Neural cell (in vitro differentiated cells): ENCODE measurements at regions not wholly inside any gene's neighbourhood (a gene's known extent, or its start where the extent isn't known, plus 50 kb on each side); places are given as distances from the start of the nearest gene placed in this dataset.

ENCODE experiments used
- H2AFZ ChIP-seq: fragments of 200-600, 300-800 bp; sonication (generic), shearing (Covaris generic); 2 replicates; pipeline ENCODE4 v1.6.0; 2014; ENCODE audit warnings: low read depth, mild to moderate bottlenecking, antibody characterized with exemption, low read length, moderate library complexity
- H3F3A ChIP-seq: fragments of 200-600 bp; shearing (Covaris generic); 2 replicates; pipeline ENCODE4 v1.6.1; 2016; ENCODE audit warnings: mild to moderate bottlenecking, moderate library complexity, mixed read lengths, antibody characterized with exemption, low read length; ENCODE audit not compliant: insufficient read depth, poor library complexity, severe bottlenecking
- H3K27ac ChIP-seq: fragments of 200-600, 300-800 bp; sonication (generic), shearing (Covaris generic); 2 replicates; pipeline ENCODE4 v1.5.1; 2014; ENCODE audit warnings: mild to moderate bottlenecking, low read length, moderate library complexity
- H3K27me3 ChIP-seq: fragments of 300-800, 200-600 bp; sonication (generic), shearing (Covaris generic); 2 replicates; pipeline ENCODE4 v1.6.0; 2014; ENCODE audit warnings: mild to moderate bottlenecking, low read depth, low read length, moderate library complexity; ENCODE audit not compliant: insufficient read depth
- H3K36me3 ChIP-seq: fragments of 300-800, 200-600 bp; sonication (generic), shearing (Covaris generic); 2 replicates; pipeline ENCODE4 v1.5.1; 2014; ENCODE audit warnings: mild to moderate bottlenecking, antibody characterized with exemption, low read length, moderate library complexity; ENCODE audit not compliant: insufficient read depth
- H3K4me2 ChIP-seq: fragments of 300-800, 200-600 bp; sonication (generic), shearing (Covaris generic); 2 replicates; pipeline ENCODE4 v1.6.0; 2014; ENCODE audit warnings: mild to moderate bottlenecking, low read length
- H3K4me3 ChIP-seq: fragments of 300-800, 200-600 bp; sonication (generic), shearing (Covaris generic); 2 replicates; pipeline ENCODE4 v1.5.1; 2014; ENCODE audit warnings: mild to moderate bottlenecking, low read length, moderate library complexity
- H3K79me2 ChIP-seq: fragments of 200-600 bp; shearing (Covaris generic); replicated peaks from 2 replicates; pipeline ENCODE4 v1.6.0; 2014; ENCODE audit warnings: mild to moderate bottlenecking, low read length, moderate library complexity; ENCODE audit not compliant: insufficient read depth
- H3K9ac ChIP-seq: fragments of 300-800, 200-600 bp; sonication (generic), shearing (Covaris generic); 2 replicates; pipeline ENCODE4 v1.6.1; 2016; ENCODE audit warnings: mild to moderate bottlenecking, low read length, mixed read lengths
- H3K9me2 ChIP-seq: fragments of 200-600 bp; shearing (Covaris generic); 2 replicates; pipeline ENCODE4 v1.6.1; 2016; ENCODE audit warnings: mild to moderate bottlenecking, low read length, mixed read lengths; ENCODE audit not compliant: insufficient read depth
- H3K9me3 ChIP-seq: fragments of 200-600, 300-800 bp; sonication (generic), shearing (Covaris generic); 2 replicates; pipeline ENCODE4 v1.6.1; 2016; ENCODE audit warnings: mild to moderate bottlenecking, mixed run types, low read length, moderate library complexity, mixed read lengths
- H4K20me1 ChIP-seq: fragments of 200-600 bp; shearing (Covaris generic); 2 replicates; pipeline ENCODE4 v1.6.1; 2016; ENCODE audit warnings: mild to moderate bottlenecking, mixed run types; ENCODE audit not compliant: insufficient read depth
- EP300 ChIP-seq: fragments of 450-650 bp; conservative IDR thresholded peaks from 2 replicates; pipeline ENCODE4 v1.6.1; 2014; ENCODE audit warnings: antibody characterized with exemption, mild to moderate bottlenecking, moderate library complexity; ENCODE audit not compliant: poor library complexity, severe bottlenecking
- EZH2 ChIP-seq: fragments of 200-600, 300-800 bp; shearing (Covaris generic), sonication (generic); IDR thresholded peaks from 2 replicates; pipeline ENCODE4 v1.6.1; 2014; ENCODE audit warnings: antibody characterized with exemption, low read length, borderline replicate concordance, mild to moderate bottlenecking; ENCODE audit not compliant: insufficient read depth, poor library complexity, severe bottlenecking
- MXI1 ChIP-seq: fragments of 450-650 bp; conservative IDR thresholded peaks from 2 replicates; pipeline ENCODE4 v1.6.1; 2014; ENCODE audit warnings: antibody characterized with exemption, mild to moderate bottlenecking; ENCODE audit not compliant: poor library complexity, severe bottlenecking
- POLR2AphosphoS5 ChIP-seq: IDR thresholded peaks from 2 replicates; pipeline ENCODE4 v1.6.1; 2012
- RAD21 ChIP-seq: fragments of 450-650 bp; conservative IDR thresholded peaks from 2 replicates; pipeline ENCODE4 v1.6.1; 2014; ENCODE audit warnings: antibody characterized with exemption, mild to moderate bottlenecking, moderate library complexity
- SMC3 ChIP-seq: fragments of 450-650 bp; conservative IDR thresholded peaks from 2 replicates; pipeline ENCODE4 v1.6.1; 2014; ENCODE audit warnings: antibody characterized with exemption, mild to moderate bottlenecking, moderate library complexity; ENCODE audit not compliant: poor library complexity
- TAF1 ChIP-seq: IDR thresholded peaks from 2 replicates; pipeline ENCODE4 v1.6.1; 2012; ENCODE audit warnings: low read depth
- TF ChIP-seq, protein P1 (sequence below): IDR thresholded peaks from 2 replicates; pipeline ENCODE4 v1.6.1; 2012; ENCODE audit warnings: borderline replicate concordance
- TF ChIP-seq, protein P2 (sequence below): fragments of 450-650 bp; IDR thresholded peaks from 2 replicates; pipeline ENCODE4 v1.5.1; 2014; ENCODE audit warnings: antibody characterized with exemption, mild to moderate bottlenecking, moderate library complexity; ENCODE audit not compliant: poor library complexity, severe bottlenecking

DNA sequence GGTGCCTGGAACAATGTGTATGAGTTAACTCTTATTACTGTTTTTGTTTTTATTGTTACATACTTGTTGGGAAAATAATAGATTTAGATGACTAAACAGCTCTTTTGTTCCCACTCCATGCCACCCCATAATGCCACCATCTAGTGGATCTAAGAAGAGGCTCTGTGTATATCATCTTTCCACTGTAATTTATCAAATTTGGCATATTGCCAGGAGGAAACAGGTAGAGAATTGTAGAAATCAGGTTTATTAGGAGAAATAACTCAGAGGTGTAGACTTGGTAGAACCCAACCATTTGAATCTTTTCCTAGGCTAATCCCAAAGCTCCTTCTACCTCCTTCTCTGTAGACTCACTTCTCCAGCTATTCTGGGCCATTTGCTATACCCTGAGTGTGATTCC is 150.6 kb downstream of the GATB start:
- Histone ChIP-seq H3K9me3 (no peaks in the 10 kb centered on the region), H3K79me2 (no peaks in the 10 kb centered on the region), H3K4me2 (no peak overlapping the region), H3K36me3 (no peaks in the 10 kb centered on the region), H3K9me2 (no peaks in the 10 kb centered on the region), H3F3A (no peaks in the 10 kb centered on the region), H3K27me3 (no peaks in the 10 kb centered on the region), H4K20me1 (no peaks in the 10 kb centered on the region), H3K4me3 (no peak overlapping the region), H3K9ac (no peak overlapping the region), H3K27ac (no peak overlapping the region), H2AFZ (no peak overlapping the region)
- TF ChIP-seq, protein P1, sequence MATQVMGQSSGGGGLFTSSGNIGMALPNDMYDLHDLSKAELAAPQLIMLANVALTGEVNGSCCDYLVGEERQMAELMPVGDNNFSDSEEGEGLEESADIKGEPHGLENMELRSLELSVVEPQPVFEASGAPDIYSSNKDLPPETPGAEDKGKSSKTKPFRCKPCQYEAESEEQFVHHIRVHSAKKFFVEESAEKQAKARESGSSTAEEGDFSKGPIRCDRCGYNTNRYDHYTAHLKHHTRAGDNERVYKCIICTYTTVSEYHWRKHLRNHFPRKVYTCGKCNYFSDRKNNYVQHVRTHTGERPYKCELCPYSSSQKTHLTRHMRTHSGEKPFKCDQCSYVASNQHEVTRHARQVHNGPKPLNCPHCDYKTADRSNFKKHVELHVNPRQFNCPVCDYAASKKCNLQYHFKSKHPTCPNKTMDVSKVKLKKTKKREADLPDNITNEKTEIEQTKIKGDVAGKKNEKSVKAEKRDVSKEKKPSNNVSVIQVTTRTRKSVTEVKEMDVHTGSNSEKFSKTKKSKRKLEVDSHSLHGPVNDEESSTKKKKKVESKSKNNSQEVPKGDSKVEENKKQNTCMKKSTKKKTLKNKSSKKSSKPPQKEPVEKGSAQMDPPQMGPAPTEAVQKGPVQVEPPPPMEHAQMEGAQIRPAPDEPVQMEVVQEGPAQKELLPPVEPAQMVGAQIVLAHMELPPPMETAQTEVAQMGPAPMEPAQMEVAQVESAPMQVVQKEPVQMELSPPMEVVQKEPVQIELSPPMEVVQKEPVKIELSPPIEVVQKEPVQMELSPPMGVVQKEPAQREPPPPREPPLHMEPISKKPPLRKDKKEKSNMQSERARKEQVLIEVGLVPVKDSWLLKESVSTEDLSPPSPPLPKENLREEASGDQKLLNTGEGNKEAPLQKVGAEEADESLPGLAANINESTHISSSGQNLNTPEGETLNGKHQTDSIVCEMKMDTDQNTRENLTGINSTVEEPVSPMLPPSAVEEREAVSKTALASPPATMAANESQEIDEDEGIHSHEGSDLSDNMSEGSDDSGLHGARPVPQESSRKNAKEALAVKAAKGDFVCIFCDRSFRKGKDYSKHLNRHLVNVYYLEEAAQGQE = no peak
- TF ChIP-seq POLR2AphosphoS5 (no peak), EZH2 (no peak), EP300 (no peak), SMC3 (no peak), TAF1 (no peak), RAD21 (no peak), MXI1 (no peak)
- TF ChIP-seq, protein P2, sequence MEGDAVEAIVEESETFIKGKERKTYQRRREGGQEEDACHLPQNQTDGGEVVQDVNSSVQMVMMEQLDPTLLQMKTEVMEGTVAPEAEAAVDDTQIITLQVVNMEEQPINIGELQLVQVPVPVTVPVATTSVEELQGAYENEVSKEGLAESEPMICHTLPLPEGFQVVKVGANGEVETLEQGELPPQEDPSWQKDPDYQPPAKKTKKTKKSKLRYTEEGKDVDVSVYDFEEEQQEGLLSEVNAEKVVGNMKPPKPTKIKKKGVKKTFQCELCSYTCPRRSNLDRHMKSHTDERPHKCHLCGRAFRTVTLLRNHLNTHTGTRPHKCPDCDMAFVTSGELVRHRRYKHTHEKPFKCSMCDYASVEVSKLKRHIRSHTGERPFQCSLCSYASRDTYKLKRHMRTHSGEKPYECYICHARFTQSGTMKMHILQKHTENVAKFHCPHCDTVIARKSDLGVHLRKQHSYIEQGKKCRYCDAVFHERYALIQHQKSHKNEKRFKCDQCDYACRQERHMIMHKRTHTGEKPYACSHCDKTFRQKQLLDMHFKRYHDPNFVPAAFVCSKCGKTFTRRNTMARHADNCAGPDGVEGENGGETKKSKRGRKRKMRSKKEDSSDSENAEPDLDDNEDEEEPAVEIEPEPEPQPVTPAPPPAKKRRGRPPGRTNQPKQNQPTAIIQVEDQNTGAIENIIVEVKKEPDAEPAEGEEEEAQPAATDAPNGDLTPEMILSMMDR = no peak

DNA sequence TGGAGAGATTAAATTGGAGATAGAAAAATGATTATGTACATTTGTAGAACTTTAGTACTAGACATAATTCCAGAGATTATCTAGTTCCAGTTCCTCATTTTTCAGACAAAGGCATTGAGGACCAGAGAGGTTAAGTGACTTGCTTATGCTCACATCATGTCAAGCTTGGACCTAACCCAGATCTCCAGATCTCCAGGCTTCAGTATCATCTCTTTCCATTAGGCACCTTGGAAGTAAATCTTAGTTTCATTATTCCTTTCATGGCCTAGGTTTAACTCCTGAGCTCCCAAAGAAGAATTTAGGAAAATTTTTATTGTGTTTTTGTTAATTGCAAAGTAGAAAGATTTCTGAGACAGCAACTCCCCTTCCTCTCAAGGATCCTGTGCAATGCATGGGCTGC is 148.8 kb downstream of the GATB start:
- Histone ChIP-seq H3K9me2 (no peaks in the 10 kb centered on the region), H3K36me3 (no peaks in the 10 kb centered on the region), H2AFZ (no peak overlapping the region), H3K9me3 (no peaks in the 10 kb centered on the region), H3K27ac (no peak overlapping the region), H3K4me2 (no peak overlapping the region), H3K79me2 (no peaks in the 10 kb centered on the region), H3K27me3 (no peaks in the 10 kb centered on the region), H4K20me1 (no peaks in the 10 kb centered on the region), H3F3A (no peaks in the 10 kb centered on the region), H3K4me3 (no peak overlapping the region), H3K9ac (no peak overlapping the region)
- TF ChIP-seq, protein P2 = no peak
- no peak for TF ChIP-seq MXI1
- TF ChIP-seq RAD21 = no peak
- no peak for TF ChIP-seq SMC3
